Body of pancreas (tissue), 4 donors: ENCODE measurements at regions not wholly inside any gene's neighbourhood (a gene's known extent, or its start where the extent isn't known, plus 50 kb on each side); places are given as distances from the start of the nearest gene placed in this dataset.

Source experiments
- ATAC-seq: fragments of 150-250 bp; one replicate; pipeline ENCODE4 v1.9.1; 2016
- DNase-seq, 4 donors: peaks; one replicate each; pipeline ENCODE4 v3.0.0-alpha.2; 2019
- H3K27ac ChIP-seq, 4 donors: fragments of 200-600 bp; sonication (generic); 1 replicate in 3 of 4; 2 replicates in 1 of 4; pipeline versions ENCODE4 v1.5.1 to v1.6.1; 2016 to 2019; ENCODE audit warnings: mild to moderate bottlenecking in 1 of 4, mixed read lengths in 1 of 4, moderate library complexity in 1 of 4
- H3K27me3 ChIP-seq, 2 donors: fragments of 200-600 bp; sonication (generic); one replicate each; pipeline ENCODE4 v1.6.0; 2016; ENCODE audit warnings: mild to moderate bottlenecking in 1 of 2
- H3K36me3 ChIP-seq, 2 donors: fragments of 200-600 bp; sonication (generic); replicated peaks in 1 of 2; 2 replicates each; pipeline ENCODE4 v1.5.1; 2016; ENCODE audit warnings: low read depth in 2 of 2; ENCODE audit not compliant: insufficient read depth in 1 of 2
- H3K4me1 ChIP-seq: fragments of 200-600 bp; sonication (generic); one replicate; pipeline ENCODE4 v1.6.0; 2016
- H3K4me3 ChIP-seq, 2 donors: fragments of 200-600 bp; sonication (generic); 1 replicate in 1 of 2; 2 replicates in 1 of 2; pipeline ENCODE4 v1.5.1; 2016 to 2019
- H3K9me3 ChIP-seq, 3 donors: fragments of 200-600 bp; sonication (generic); 1 replicate in 2 of 3; 2 replicates in 1 of 3; pipeline ENCODE4 v1.5.1; 2016
- POLR2A ChIP-seq, 3 donors: fragments of 450-650 bp; IDR thresholded peaks; one replicate each; pipeline ENCODE4 v1.6.1; 2016; ENCODE audit warnings: antibody characterized with exemption in 3 of 3, mild to moderate bottlenecking in 2 of 3
- WGBS, 2 donors: methylation state at CpG; one replicate each; pipeline ENCODE4 v1.1.5; 2017; 5-methylcytosine and 5-hydroxymethylcytosine counted together
- intact Hi-C: fragments of 100-400 bp; cut with DNase I; formaldehyde crosslinking; loops from one replicate; pipeline ENCODE4 v1.15.1; 2023
- TF ChIP-seq, protein P1 (sequence below), 7 experiments: fragments of 450-650 bp in 4 of 7; fragments of 200-600 bp in 3 of 7; sonication (generic) in 3 of 7; IDR thresholded peaks; one replicate each; pipeline ENCODE4 v1.5.1; 2016 to 2019; ENCODE audit warnings: antibody characterized with exemption in 7 of 7

DNA sequence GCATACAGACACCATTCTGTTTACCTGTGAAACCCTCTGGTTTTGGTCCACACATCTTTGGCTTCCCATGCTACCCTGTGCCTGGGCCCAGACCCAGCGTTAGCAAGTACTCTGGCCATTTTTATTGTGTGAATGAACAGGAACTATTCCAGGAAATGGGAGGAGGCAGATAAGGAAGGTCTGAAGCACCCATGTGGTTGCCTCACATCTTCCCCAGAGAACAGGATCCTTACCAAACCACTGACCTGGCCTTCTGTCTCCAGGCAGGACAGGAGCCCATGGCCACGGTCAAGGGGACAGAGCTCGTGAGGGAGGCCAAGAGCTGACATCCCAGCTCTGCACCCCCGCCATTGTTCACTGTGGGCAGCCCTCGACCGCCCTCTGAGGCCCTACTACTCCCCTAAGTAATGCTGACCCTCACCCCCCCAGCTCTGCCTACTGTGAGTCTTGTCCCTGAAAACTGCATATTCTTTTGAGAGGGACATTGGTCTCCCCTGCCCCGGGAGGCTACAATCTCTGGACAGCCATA lies 97.7 kb upstream of the TP53I11 start:
- H3K27ac ChIP-seq = peak overlapping the region in 1 of 4 donors; percentile 0
- no peak overlapping the region for H3K4me3 ChIP-seq
- intact Hi-C loops = no loop called here
- TF ChIP-seq POLR2A (IDR thresholded peaks at IDR 0.05) = no peak
- TF ChIP-seq, protein P1, sequence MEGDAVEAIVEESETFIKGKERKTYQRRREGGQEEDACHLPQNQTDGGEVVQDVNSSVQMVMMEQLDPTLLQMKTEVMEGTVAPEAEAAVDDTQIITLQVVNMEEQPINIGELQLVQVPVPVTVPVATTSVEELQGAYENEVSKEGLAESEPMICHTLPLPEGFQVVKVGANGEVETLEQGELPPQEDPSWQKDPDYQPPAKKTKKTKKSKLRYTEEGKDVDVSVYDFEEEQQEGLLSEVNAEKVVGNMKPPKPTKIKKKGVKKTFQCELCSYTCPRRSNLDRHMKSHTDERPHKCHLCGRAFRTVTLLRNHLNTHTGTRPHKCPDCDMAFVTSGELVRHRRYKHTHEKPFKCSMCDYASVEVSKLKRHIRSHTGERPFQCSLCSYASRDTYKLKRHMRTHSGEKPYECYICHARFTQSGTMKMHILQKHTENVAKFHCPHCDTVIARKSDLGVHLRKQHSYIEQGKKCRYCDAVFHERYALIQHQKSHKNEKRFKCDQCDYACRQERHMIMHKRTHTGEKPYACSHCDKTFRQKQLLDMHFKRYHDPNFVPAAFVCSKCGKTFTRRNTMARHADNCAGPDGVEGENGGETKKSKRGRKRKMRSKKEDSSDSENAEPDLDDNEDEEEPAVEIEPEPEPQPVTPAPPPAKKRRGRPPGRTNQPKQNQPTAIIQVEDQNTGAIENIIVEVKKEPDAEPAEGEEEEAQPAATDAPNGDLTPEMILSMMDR (IDR thresholded peaks at IDR 0.05) = no peak
- H3K9me3 ChIP-seq = no peaks in the 10 kb centered on the region
- 81 to 89% methylated on average over 3 to 7 of the region's 7 CpGs for WGBS, 2 donors
- DNase-seq (no peak), ATAC-seq (no peak)
- no peaks in the 10 kb centered on the region for H3K4me1 ChIP-seq
- H3K27me3 ChIP-seq = no peaks in the 10 kb centered on the region
- no peaks in the 10 kb centered on the region for H3K36me3 ChIP-seq

DNA sequence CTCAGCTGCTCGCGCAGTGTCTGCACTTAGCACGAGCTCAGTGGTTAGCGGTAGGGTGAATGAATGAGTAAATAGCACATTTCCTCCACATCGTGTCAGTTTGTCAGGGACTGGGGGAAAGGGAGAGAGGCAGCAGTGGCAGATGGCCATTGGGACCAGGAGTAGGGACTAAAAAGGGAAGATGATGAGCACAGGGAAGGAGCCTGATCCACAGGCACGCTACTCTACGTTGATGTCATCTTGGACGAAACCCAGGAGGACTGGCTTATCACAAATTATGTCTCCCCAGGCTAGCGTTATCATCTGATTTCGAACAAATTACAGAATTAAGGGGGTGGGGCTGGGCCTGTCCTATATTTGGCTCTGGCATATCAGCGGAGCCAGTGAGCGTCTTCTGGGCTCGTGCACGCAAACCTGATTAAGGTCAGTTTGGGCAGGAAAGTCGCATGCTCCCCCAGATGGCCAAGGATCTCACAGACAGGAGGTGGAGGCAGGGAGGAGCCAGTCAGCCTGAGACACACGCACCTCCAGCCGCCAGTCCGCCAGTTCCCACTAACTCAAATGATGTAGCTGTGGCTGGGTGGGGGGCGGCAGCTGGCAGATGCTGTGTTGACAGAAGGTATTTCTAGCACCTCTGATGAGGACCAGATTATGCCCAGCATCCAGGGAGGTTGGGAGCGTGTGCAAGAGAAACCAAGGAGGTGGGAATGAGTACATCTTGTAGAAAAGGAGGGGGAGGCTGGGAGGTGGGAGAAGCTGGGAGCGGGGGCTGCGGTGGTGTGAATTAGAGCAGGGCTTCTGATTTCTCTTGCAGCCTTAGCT lies 97.4 kb upstream of the PRDM11 start:
- intact Hi-C loops = no loop called here
- peak in 3 of 4 donors; percentile 13 to 37 (median 20) for DNase-seq
- no peaks in the 10 kb centered on the region for H3K36me3 ChIP-seq
- WGBS, 2 donors = 68 to 70% methylated on average over 22 of the region's 22 CpGs
- no peaks in the 10 kb centered on the region for H3K4me1 ChIP-seq
- peak; percentile 16 for ATAC-seq
- TF ChIP-seq POLR2A (IDR thresholded peaks at IDR 0.05) = no peak
- TF ChIP-seq, protein P1 (IDR thresholded peaks at IDR 0.05) = no peak
- no peaks in the 10 kb centered on the region for H3K9me3 ChIP-seq
- H3K4me3 ChIP-seq = no peak overlapping the region
- peak overlapping the region in 1 of 4 donors; percentile 0 for H3K27ac ChIP-seq
- no peaks in the 10 kb centered on the region for H3K27me3 ChIP-seq

DNA sequence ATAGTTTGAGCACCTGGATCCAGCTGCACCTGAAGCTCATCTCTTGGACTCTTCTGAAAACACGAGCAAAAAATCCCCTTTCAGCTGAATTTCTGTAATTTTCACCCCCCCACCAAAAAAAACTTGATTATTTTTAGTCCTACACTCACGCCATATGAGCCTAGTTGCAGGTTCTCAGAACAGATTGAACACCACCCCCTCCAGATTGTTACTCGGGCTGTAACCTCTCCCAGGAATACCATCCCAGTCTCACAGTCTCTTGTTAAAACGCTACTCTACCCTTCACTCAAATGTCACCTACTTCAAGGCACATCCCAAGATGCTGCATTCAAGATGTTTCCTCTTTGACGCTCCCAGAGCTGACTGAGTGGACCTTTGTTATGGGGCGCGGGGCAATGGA lies 96.3 kb upstream of the PRDM11 start:
- H3K27ac ChIP-seq = no peak overlapping the region
- H3K36me3 ChIP-seq = no peaks in the 10 kb centered on the region
- 87 to 91% methylated on average over 7 of the region's 7 CpGs for WGBS, 2 donors
- no peak for ATAC-seq
- DNase-seq = no peak
- no peaks in the 10 kb centered on the region for H3K4me1 ChIP-seq
- H3K9me3 ChIP-seq = no peaks in the 10 kb centered on the region
- no peaks in the 10 kb centered on the region for H3K27me3 ChIP-seq
- intact Hi-C loops = no loop called here
- no peak overlapping the region for H3K4me3 ChIP-seq
- TF ChIP-seq, protein P1 (IDR thresholded peaks at IDR 0.05) = no peak
- no peak for TF ChIP-seq POLR2A (IDR thresholded peaks at IDR 0.05)

DNA sequence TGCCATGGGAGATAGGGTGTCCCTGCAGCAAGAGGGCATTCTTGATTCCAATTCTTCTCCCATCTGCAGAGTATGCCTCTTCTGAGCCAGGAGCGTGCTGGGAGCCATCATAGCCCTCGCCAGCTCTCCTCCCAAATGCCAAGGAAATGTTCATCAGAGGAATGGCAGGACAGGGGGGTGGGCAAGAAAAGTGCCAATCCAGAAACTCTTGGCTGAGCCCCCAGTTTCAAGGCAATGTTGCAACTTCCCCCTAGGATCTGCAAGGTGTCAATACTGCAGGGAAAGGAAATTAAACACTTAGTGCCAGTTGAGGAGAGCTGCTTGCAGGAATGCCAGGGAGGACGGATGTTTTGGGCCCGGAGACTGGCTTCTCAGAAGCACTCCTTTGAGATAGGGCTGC lies 94.8 kb upstream of the PRDM11 start:
- 93 to 95% methylated on average over 4 of the region's 4 CpGs for whole genome bisulfite sequencing, 2 donors
- no peak for DNase-seq
- intact Hi-C loops = no loop called here

More for the DNA sequence above, 94.8 kb upstream of the PRDM11 start:
- no peak overlapping the region for H3K4me3 ChIP-seq
- no peaks in the 10 kb centered on the region for H3K27me3 ChIP-seq
- H3K4me1 ChIP-seq = no peaks in the 10 kb centered on the region
- no peak overlapping the region for H3K27ac ChIP-seq
- TF ChIP-seq, protein P1 (IDR thresholded peaks at IDR 0.05) = no peak
- no peak for TF ChIP-seq POLR2A (IDR thresholded peaks at IDR 0.05)
- no peaks in the 10 kb centered on the region for H3K36me3 ChIP-seq
- no peaks in the 10 kb centered on the region for H3K9me3 ChIP-seq
- ATAC-seq = no peak
